NCI-H510A (cell line): ENCODE measurements at regions not wholly inside any gene's neighbourhood (a gene's known extent, or its start where the extent isn't known, plus 50 kb on each side); places are given as distances from the start of the nearest gene placed in this dataset.
"Not testable (repeated sequence)": the region's sequence is repeated elsewhere in the genome, so short reads cannot be mapped to it uniquely, and the experiment has no call there.

Experiments
- DNase-seq: peaks from one replicate; lab custom pipeline; 2025; lab: John Stamatoyannopoulos, UW

DNA sequence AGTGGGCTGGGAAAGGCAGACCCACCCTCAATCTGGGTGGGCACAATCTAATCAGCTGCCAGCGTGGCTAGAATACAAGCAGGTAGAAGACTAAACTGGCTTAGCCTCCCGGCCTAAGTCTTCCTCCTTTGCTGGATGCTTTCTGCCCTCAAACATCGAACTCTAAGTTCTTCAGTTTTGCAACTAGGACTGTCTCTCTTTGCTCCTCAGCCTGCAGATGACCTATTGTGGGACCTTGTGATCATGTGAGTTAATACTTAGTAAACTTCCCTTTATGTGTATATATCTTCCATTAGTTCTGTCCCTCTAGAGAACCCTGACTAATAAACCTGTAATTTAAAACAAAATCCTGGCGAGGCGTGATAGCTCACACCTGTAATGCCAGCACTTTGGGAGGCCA lies 51.8 kb upstream of the SLC39A8 start:
- not testable (repeated sequence) for DNase-seq

DNA sequence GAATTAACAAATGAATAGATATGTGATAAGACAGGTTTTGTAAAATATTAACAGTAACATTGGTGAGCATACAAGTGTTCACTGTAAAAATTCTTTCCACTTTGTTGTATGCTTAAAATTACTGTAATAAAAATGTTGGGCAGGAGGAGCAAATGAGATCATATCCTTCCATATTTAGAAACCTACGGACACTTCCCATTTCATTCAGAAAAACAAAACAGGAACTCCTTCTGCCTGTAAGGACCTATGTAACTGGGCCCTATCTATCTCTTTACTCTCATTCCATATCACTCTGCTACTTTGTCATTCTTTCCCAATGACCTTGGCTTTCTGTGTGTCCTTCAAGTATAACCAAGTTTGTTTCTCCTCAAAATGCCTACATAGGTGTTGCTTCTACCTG lies 53.7 kb upstream of the SLC39A8 start:
- DNase-seq: no peak

DNA sequence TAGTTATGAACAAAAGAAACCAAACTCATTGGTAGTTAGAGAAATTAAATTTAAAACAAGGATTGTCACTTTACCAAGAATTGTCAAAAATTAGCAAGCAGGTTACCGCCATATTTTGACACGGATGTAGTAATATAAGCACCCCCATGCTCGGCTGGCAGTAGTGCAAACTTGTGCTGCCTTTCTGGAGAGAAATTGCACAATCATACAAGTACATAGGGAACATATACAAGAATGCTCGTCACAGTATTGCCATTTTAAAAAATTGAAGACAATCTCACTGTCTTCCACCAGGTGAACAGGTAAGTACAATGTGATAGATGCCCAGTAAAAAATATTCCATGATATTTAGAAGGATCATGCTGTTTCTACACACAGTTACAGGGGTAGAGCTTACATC lies 55.6 kb upstream of the SLC39A8 start:
- DNase-seq: no peak

- DNase-seq: no peak
Measured at GRCh38 chr4:102402223-102402622, 56.9 kb upstream of the SLC39A8 start.

DNA sequence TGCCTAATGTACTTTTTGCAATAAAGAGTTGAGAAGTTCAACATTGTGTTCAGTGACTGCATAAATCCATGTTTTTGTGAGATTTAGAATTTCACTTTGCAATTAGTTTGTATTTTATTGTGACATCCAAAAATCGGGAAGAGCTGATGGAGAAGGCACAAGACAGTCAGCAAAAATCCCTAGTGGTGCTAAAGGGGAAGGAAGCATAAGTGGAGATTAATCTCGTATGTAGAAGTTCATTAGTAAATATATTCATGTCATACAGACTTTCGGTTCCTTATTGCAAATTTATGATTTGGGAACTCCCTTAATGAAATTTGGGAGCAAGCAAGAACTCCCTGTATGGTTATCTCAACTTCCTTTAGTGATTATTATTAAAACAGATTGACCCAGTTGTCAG lies 57.8 kb upstream of the SLC39A8 start:
- DNase-seq: no peak

DNA sequence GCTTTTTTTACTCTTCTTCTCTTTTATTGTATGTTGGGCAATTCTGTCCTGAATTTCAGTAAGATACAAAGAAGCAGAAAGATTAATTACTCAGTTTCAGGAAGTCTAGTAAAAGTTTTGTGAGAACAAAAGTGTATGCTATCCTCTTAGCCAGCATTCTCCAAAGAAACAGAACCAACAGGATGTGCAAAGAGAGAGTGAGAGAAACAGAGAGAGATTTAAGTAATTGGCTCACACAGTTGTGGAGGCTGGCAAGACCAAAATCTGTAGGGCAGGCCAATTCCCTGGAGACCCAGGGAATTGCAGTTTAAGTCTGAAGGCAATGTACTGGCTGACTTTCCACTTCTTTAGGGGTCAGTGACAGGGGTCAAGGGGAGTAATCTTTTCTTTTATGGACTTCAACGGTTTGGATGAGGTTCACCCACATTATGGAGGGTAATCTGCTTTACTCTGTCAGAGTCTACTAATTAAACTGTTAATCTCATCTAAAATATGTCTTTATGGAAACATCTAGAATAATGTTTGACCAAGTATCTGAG lies 59.2 kb upstream of the SLC39A8 start:
- DNase-seq: no peak

DNA sequence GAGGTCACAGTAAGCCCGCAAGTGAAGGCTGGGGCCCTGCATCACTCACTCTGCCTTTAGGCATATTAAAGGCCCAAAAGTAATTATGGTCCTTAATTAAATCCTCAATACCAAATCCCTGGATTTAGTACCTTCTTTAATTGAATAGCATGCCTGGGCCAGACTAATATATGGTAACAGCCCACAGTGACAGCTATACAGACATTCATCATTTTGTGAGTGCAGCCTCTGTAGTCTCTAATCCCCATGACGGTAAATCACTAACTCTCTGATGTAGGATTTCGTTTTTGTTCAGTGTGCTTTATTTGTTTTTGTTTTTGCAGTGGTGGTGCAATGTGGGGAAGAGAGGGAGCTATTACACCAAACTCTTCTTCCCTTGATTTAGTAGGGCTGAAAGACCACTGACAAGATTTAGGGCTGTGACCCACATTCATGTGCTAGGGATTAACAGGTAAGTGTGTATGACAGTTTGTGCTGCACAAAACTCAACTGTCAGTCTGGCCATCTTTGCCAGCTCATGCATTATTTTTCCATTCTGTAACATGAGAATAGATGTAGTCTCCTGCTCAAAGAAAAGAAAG lies 60.6 kb upstream of the SLC39A8 start:
- no peak for DNase-seq

DNA sequence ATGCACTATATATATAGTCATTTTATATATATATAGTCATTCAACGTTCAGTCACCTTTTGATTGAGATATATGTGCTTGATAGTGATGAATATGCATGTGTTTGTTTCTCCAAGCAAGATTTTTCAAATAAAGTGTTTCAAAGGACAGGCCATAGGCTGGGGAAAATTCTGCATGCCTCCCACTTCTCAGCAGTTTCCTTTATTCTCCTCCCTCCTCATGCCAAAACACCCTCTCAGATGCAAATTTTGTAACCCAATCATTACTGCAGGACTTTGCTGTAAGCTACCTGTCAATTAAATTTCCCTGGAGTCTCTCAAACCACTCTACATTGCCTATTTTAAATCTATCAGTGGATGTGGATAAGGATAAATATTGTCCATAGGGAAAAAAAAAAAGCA lies 65.6 kb upstream of the SLC39A8 start:
- DNase-seq: not testable (repeated sequence)

DNA sequence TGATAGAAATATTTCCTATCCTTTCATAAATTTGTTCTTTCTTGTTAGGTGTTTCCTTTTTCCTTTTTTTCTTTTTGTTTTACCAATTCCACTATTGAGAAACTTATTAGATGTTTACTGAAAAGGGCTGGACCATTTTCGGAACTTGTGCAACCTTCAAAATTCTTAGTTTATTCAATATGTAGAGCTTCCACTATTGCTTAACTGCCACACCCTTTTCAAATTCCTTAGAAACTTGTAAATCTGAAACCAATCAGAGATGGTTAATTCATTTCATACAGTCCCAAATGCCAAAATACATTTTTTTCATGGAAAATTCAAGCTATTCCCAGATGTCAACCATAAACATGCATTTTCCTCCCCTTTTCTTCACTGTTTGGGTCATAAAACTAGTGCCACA lies 66.1 kb upstream of the SLC39A8 start:
- no peak for DNase-seq

- DNase-seq: no peak
Measured at GRCh38 chr4:102416765-102417164, 71.5 kb upstream of the SLC39A8 start.

DNA sequence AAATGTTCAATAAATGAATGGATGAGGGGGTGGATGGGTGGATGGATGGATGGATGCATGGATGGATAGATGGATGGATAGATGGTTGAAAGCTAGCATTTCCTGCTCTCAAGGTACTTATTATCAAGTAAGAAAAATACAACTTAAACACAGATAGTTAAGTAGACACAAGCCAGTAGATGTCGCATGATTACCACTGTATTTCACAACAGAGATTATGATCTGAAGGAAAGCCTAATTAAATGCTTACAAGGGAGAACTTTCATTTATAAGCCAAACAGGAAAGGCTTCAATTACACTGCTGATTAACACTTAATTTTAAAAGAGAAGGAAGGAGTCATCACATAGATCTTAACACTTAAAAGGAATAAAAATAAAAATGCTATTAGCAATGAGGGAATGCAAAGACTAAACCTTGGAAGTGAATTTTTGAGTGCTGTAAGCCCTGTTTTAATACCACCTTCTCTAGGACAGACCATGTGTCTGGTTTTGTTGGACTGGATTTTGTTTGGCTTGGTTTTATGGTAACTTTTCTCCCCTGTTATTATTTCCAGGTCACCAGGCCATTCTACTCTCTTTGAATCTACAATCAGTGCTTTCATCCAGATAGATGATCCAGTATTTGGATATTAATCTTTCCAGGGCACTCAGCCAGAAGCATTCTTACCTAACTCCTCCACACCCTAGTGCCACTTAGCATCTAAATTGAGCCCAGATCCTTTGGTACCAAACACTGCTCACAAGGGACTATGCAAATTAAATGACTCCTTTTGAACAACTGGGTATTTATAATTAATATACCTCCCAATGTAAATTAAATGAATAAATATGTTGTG lies 75.5 kb upstream of the SLC39A8 start:
- no peak for DNase-seq

DNA sequence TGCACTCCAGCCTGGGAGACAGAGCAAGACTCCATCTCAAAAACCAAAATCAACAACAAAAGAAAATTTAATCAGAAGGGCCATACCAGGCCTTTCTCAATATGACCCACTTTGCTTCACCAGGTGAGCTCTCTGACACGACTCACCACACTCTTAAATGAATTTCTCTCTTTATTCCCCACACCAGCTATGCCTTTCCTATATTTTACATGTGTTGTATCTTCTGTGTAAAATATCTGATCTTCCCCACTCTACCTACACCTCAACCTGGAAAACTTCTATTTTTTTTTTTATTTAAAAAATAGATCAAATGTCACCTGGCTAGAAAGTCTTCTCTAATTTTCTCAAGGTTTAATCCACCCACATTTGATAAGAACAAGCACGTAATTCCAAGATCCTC lies 77.6 kb upstream of the SLC39A8 start:
- DNase-seq: no peak

- DNase-seq: no peak
Measured at GRCh38 chr4:102423375-102423774, 77.8 kb upstream of the NFKB1 start.

DNA sequence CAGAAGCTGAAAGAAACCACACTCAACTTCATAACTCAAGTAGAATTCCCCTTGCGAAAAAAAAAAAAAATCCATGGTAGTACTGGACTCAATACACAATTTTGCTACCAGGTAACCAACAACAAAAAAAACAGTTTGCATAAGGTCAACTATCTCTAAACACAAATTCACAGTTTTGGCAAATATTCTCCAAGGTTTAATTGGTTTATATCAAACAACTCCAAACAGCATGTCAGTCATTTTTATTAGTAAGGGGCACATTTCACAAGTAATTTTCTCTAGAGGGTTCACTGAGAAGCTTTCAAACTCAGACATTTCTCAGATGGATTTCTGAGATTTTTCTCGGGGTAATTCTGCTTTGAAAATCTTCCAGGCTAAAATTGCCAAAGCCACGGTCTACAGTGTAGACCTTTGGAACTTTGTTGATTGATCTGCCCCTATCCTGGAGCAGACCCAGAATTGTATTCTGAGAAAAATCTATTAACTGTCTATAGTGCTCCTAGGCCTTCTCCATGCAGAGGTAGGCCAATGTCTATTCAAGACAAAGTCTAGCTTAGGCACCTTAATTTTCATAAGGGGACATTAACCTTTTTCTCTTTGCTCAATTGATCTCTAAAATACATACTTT lies 73.7 kb upstream of the NFKB1 start:
- DNase-seq: no peak

GRCh38 chr4:102428122-102428521 lies 73.0 kb upstream of the NFKB1 start:
- no peak for DNase-seq

GRCh38 chr4:102429553-102429952 lies 71.6 kb upstream of the NFKB1 start:
- DNase-seq: no peak

DNA sequence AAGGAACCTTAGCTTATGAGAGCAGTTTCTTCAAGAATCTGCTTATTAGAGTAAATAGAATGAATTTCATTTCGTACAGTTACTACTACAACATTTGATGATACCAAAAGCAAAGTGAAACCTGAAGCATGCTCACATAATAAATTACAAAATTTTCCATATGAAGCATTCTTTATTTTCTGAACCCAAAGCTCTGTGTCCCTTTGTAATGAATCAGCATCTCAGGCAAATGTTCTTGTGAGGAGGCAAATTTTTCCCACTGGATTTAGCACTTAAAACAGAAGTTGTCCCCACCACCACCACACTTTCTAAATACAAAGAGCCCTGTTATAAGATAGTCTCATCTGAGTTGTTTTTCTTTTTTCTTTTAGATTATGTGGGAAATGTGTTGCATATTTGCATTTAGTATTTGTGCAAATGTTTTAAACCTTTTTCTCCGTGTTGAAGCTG lies 70.7 kb upstream of the NFKB1 start:
- DNase-seq: no peak

GRCh38 chr4:102431608-102431961 lies 69.6 kb upstream of the NFKB1 start:
- no peak for DNase-seq

DNA sequence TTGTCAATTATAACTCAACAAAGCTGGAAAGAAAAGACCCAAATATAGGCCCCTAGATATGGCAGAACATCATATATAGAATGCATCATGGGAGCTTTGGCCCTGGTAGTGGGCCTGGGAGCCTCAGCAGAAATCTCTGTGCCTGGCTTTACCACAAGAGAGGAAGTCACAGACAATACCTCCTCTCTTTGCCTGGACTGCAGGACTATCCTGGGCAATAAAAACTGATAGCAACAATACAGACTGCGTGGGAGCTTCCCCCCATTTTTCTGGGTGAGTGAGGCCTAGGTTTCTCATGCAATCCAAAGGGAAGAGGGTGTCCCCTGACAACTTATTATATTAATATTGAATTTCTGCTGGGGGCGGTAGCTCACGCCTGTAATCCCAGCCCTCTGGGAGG lies 64.0 kb upstream of the NFKB1 start:
- no peak for DNase-seq

GRCh38 chr4:102438396-102439235 lies 62.5 kb upstream of the NFKB1 start:
- no peak for DNase-seq

- no peak for DNase-seq
Measured at GRCh38 chr4:102439236-102439614, 61.9 kb upstream of the NFKB1 start.

DNA sequence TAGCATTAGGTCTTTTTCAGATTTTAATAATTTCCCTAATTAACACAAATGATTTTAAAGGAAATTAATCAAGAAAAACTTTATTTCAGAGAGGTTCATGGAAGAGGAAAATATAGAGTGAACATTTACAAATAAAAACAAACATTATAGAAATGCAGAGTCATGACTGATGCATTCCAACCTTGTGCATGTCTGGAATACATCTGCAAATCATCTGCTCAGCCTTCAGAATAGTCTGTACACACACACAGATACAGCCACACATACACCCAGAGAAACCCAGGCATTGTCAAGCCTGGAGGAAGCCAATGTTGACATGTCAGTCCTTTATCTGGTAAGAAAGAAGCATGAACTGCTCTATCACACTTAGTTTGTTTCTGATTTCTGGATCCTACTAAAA lies 61.3 kb upstream of the NFKB1 start:
- DNase-seq: no peak
